Islet of Langerhans (tissue), 1 donor: ENCODE measurements at regions not wholly inside any gene's neighbourhood (a gene's known extent, or its start where the extent isn't known, plus 50 kb on each side); places are given as distances from the start of the nearest gene placed in this dataset.

Source experiments
- FAIRE-seq: peaks from one replicate; lab custom pipeline; 2011; peaks lifted over from hg19 to GRCh38; lab: Jason Lieb, UNC

DNA sequence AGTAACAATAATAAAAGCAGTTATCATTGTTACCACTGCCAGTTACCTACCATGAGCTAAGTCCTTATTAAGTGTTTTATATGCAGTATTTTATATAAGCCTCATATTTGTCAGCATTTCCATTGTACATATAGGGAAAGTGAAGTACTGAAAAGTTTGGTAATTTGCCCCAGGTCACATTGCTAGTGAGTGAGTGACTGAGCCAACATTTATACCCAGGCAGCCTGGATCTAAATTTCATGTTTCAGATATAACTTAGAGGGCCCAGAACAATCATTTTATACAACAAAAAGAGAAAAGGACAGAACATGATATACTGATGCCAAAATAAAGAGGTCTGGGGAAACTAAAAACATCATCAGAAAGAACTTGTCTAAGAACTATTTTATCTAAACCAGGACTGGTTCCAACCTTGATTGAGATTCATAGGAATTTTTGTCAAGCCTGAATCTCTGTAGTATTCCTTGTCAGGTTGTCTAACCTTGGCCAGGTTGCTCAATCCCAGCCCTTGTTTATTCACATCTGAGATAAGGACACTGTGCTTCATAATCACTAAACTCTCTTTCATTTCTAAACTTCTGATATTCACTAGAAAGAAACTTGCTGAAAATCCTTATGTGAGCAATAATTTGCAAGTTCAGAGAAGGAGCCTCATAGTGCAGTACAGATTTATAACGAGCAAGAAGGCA is 308.2 kb downstream of the IPMK start:
- FAIRE-seq, result no peak

DNA sequence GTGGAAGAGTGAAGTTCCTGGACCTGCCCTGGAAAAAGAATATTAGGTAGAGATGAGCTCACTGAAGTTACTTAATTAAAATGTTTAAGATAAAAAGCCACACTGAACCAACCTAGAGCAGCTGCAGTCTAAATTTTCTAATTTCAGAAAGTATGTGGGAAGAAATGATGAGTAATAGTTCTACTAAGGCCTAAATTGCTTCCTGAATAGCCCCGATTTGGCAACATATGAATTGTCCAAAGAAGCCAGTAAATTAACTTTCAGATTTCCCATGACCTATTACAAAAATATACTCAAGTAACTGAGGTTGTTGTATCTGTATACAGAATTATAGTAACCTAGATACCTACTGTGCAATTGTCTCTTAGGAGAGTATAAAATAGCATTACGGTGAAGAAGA is 312.6 kb downstream of the IPMK start:
- no peak for FAIRE-seq

DNA sequence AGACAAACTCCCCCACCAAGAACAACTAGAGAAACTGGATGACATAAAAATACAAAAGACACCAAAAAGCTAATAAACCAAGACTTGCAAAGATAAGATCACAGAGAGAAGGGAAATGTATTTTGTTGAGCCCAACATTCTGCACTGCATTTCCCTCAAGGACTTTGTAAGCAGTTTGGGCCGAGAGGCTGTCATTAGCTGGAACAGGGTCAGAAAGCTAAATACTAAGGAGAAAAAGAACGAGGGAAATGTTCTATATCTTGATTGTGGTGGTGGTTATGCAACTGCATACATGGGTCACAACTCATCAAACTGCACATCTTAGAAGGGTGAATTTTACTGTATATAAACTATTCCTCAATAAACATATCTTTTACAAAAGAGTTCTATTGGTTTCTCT is 315.0 kb downstream of the IPMK start:
- FAIRE-seq, result no peak

DNA sequence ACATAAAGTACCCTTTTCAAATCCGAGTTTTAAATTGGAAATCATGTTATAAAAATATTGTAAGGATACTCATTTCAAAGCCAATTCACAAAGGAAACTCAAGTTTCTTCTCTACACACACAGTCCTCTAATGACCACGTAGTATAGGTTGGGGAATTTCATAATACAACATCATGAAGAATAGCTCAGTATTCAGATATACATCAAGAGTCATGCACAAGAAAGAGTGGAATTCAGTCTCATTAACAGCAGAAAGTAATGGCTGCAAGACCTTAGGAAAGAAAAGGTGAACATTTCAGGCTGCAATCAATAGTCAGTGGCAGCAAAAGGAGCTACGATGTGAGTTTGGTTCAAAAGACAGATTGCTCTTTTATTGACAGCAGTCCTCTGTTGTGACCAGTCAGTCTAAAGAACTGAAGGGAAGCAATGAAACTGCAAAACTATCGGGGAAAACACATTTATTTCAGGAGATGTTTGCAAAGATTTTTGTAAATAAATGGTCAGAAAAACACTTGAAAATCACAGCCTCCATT is 317.2 kb downstream of the IPMK start:
- FAIRE-seq, result no peak

DNA sequence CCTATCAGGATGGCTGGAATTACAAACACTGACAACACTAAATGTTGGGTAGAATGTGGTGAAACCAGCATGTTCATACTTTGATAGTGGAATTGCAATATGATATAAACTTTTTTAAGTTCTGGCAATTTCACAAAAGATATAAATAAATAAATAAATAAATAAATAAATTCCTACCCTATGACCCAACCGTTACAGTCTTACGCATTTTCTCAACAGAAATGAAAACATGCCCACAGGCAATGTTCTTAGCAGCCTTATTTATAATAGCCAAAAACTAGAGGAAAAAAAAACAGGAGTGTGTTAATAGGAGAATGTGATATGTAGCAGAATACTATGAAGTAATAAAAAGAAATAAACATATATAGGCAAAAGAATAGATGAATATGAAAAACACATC is 318.9 kb downstream of the IPMK start:
- peak; percentile 51 for FAIRE-seq

DNA sequence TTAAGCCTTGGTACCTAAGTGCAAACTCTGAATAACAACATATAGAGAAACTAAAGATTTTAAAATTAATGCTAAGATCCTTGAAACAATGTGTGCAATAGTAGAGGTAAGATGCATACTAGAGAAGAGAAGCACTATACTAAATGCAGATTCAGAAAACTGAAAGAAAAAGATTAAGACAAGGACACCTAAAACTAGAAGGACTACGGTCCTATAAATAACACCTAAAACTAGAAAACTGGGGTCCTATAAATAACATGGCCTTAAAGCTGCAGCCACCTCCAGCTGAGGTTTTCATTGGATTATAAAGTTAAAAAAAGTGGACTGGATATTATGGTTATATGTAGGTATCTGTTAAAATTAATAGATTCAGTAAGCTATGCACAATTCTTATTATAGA is 320.9 kb downstream of the IPMK start:
- FAIRE-seq, result no peak

DNA sequence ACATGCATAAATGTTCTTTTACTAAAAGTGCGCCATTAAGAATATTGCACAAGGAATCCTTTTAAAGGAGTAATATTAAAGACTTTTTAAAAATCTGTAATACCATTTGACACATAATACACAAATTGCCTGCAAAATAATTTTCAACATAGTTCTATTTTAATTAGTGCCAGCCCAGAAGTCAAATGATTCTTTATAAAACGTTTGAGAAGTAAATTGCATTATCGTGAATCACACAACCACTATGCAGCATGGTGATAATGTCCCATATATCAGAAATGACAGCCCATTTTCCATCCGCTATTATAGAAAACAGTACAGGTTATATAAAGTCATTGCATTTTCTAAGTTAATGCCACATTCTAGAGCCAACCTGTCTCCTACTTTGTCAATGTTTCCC is 324.0 kb downstream of the IPMK start:
- FAIRE-seq, result no peak

DNA sequence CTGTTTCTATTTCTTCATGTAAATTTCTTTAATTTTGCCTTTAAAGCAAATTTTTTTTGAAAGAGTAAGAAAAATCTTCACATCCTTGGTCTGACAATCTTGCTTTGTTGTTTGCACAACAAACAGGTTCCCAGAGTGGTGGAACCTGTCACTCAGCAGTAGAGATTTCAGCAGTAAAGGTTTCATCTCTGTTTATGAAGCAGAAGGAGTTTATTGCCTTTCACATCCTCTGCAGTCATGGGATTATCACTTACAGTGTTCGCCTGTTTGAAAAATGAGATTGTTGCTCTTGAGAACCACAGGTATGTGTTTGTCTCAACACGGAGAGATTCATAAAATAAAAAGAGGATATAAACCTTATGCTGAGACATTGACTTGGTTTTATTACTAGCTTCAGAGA is 342.6 kb downstream of the IPMK start:
- FAIRE-seq, result no peak

DNA sequence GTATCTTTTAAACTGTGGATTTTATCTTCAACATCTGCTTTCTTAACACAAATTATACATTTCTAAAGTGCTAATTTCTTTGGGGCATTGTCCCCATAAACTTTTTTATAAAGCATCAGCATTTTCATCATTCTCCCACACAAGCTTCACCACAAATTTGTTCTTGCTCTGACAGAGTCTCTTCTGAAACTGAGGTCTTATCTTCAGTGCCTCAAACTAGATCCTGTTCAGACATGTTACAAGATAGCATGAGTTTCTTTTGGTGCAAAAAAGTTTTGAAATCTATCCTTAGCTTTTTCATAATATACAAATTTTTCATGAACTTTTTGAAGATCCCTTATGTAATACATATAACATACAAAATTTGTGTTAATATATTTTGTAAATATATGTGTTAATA is 346.6 kb downstream of the IPMK start:
- no peak for FAIRE-seq

DNA sequence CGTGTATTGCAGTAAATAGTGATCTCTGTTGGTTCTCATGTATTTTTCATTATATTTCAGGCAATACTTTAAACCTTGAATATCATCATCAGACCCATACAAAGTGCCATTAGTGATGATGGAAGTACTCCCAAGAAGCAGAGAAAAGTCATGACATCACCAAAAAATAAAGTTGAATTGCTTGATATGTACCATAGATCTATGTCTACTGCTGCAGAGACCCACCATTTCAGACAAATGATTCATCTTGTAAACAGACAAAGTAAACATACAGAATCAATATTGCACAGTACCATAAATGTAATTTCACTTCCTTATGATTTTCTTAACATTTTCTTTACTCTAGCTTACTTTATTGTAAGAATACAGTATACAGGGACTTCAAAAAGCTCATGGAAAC is 347.8 kb downstream of the IPMK start:
- FAIRE-seq, result no peak

DNA sequence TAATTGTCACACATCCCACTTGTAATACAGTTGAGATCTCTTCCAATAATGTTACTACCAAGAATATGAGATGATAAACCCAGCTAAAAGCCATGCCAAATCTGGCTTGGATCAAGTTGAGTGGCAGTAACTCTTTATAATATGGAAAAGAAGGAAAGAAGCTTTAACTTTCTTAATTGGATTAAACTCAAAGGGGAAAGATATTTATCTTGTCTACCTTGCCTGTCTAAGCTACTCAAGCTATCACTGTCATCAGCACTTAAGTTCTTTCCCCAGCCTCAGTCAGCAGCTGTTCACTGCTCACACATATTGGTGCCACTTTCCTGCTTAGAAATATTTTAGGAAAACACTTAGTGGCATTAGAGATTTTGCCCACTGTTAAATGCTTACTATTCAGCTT is 350.7 kb downstream of the IPMK start:
- FAIRE-seq, result no peak

DNA sequence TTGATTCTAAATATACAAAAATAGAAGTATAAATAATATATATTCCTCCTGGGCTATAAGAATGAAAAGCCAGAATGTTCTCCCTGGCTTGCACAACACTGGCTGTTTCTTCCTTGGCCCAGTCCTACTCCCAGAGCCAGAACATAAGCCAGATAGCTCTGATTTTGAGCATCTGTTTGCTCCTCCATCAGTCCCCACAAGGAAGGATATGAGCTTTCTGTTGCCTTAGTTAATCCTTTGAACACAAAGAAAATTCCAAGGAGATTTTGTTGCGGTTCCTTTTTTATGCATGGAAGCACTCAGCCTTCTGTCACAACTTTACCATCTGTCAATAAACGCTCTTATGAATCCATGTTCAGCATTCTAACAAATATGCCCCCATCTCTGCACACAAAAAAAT is 361.8 kb downstream of the IPMK start:
- no peak for FAIRE-seq

DNA sequence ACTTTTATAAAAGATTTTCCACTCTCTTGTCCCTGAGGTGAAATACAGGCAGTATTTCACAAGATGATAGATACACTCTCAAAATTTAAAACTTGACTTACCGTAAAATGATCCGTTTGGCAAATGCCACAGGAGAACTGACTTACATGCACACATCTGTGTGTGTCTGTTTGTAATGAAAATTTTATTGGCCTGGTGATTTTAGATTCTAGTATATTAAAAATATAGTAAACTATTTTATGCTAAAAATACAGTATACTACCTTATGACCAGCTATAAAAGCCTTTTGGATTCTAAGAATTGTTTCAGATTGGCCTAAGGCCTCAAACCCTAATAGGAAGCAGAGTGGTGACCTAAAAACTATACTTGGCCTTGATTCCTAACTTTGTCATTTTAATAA is 362.7 kb downstream of the IPMK start:
- no peak for FAIRE-seq

DNA sequence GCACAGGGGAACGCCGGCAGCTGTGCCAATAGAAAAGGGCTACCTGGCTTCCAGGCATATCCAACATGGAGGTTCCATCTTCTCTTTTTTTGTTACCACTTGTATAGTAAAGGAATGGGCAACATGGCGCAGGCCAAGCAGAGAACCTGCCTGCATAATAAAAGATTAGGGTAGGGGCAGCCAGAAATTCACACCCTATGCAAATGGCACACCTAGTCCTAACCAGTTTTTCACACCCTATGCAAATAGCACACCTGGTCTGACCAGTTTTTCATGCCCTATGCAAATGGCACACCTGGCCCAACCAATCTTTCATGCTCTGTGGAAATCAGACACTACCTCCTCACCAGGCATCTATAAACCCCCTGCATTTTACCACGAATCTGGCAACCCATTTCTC is 369.5 kb downstream of the IPMK start:
- FAIRE-seq, result no peak

DNA sequence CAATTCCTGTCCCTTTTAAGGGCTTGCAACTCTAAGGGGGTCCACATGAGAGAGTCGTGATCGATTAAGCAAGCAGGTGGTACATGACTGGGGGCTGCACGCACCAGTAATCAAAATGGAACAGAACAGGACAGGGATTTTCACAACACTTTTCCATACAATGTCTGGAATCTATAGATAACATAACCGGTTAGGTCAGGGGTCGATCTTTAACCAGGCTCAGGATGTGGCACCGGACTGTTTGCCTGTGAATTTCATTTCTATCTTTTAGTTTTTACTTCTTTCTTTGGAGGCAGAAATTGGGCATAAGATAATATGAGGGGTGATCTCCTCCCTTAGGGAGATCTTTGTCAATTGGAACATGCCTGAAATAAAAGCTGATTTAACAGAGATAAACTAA is 370.1 kb downstream of the IPMK start:
- no peak for FAIRE-seq

DNA sequence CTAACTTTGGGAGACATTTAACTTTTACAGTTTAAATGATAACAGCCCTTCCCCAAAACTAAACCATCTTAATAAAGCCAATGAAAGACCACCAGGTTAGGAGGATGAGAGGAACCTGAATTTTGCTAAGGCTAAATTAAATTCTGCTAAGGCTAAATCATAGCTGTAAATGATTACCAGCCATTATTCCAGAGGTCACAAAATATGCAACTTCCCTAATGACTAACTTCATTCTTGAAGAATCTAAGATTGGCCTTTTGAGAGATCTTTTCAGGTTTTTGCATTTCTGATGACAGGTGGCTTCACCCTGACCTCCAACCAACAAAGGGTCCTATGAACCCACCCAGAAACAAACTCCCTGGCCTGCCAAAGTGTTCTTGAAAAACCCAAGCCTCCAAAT is 373.3 kb downstream of the IPMK start:
- FAIRE-seq, result no peak

DNA sequence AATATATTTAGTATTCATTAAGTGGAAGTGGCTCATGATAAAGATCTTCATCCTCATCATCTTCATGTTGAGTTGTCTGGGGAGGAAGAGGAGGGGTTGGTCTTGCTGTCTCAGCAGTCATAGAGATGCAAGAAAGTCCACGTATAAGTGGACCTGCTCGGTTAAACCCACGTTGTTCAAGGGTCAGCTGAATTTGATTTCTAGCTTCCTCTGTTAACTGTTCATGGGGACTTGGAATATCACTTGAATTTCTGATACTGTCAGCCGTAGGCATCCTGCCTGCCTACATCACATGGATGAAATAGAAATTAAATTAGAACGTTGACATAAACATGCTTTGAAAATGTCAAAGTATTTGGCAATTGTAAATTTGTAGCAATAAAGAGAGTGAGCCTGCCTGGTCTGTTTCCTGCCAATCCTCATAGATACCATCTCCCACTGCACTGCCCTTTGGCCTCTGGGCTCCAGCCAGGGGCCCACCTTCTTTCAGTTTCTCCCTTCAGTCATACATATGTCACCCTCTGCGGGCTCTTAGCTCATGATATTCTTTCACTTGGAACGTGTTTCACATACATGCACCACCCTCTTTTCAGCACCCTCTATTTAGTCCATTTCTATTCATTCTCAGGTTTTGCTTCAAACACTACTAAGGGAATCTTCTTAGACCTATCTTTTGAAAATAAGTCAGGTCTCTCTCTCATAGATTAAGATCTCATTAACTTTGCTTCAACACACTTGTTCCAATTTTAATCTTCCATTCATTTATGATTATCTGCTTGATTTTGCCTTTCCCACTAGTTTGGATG is 376.3 kb downstream of the IPMK start:
- FAIRE-seq, result no peak

DNA sequence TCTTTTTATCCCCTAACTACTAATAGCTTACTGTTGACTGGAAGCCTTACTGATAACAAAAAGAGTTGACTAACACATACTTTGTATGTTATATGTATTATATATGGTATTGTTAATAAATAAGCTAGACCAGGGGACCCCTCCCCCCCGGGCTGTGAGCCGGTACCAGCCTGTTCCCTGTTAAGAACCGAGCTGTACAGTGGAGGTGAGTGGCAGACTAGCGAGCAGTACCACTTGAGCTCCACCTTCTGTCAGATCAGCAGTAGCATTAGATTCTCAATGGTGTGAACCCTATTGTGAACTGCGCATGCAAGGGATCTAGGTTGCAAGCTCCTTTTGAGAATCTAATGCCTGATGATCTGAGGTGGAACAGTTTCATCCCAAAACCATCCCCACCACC is 377.0 kb downstream of the IPMK start:
- no peak for FAIRE-seq

DNA sequence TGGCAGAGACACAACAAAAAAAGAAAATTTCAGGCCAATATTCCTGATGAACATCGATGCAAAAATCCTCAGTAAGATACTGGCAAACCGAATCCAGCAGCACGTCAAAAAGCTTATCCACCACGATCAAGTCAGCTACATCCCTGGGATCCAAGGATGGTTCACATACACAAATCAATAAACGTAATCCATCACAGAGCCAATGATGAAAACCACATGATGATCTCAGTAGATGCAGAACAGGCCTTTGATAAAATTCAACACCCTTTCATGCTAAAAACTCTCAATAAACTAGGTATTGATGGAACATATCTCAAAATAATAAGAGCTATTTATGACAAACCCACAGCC is 382.1 kb downstream of the IPMK start:
- peak; percentile 33 for FAIRE-seq

DNA sequence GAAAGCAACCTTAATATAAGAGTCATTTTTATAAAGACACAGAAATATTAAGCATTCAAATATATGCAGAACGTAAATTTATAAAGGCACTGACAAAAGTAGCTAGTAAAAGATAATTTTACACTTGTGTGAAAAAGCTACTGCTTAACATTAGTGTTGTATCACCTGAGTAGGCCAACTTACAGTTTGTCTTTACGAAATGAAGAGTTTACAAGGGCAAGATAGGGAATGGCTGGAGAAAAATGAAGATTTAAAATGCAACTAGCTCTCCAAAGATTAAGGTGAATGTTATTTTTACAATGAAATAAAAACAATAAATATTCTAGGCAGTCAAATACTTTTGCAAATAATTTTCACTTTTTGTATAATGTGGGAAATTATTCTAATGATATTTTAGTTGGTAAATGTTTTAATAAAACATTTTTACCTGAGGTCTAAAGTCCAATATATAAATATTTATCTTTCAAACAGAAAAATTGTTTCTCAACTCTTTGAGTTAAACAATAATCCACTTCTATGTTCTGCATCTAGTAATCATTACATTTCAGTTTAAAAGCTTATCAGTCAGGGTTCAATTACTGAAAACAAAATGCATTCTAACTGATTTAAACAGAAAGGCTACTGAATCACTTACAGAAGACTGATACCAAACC is 382.6 kb downstream of the IPMK start:
- FAIRE-seq, result peak; percentile 69

DNA sequence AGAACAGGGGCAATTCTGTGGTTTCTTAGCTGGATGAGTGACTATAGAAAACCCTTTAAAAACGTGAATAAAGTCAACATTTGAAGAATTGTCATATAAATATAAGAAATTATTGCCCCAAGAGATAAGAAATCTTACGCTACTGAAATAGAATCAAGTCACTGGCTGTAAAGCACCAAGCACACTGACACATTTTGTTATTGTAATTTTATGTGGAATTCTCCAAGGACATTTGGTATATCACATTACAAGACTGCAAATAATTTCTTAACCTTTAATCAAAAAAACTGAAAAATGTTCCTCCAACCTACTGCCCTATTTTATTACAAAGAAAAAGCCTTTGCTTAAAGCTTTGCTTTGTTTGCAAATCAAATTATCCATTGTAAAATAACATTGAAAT is 383.3 kb downstream of the IPMK start:
- FAIRE-seq, result peak; percentile 95

DNA sequence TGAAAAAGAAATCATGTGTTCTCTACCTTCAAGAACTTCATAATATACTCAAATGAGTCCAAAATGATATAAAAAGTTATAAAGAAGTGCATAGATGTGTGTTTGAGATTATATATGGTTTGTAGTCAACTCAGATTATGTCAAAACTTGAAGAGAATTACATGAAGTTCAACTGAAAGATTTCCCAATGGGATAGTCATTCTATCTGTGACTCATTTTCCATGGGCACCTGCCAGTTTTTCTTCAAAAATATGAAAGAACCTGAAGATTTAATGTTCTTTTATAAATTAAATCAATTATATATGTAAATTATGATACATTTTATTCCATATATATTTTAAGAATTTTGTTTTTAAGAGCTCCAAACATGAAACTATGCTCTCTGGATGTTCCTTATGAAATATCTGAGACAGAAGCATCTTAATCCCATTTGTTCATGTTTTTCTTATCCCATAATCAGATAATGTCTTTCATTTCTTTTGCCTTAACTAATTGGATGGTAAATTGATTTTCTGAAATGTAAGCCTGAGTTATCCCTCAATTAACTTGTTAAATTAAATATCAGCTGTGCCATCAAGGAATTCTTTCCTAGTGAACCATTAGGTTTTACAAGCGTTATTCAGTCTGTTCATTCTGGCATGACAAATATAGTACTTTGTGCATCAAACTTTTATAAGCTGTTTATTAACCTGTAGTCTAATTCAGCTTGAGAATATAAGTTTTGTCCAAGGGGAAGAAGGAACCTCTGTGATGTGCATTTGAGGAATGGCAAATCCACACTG is 387.1 kb downstream of the IPMK start:
- no peak for FAIRE-seq

DNA sequence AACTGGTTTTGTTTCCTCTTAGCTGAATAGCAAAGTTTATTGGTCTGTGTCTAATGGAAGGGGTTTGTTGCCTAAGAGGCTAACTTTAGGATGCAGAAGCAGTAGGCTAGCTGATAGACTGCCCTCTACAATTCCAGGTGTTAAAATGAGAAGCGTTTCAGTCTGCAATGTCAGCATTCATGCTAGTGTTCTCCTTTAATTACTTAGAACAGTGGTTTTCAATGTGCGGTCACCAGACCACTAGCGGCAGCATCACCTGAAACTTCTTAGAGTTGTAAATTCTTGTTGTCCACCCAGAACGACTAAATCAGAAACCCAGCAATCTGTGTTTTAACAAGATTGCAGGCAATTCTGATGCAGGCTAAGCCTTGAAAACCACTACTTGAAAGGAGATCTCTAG is 392.9 kb downstream of the IPMK start:
- FAIRE-seq, result no peak
